ENCODE measurements at regions not wholly inside any gene's neighbourhood (a gene's known extent, or its start where the extent isn't known, plus 50 kb on each side); places are given as distances from the start of the nearest gene placed in this dataset.

- H3K14ac ChIP-seq (ENCODE audit: insufficient read depth, low read length): no peak overlapping the region
- H4K8ac ChIP-seq (replicated peaks; ENCODE audit: insufficient read length, low read depth, low read length): no peak overlapping the region
- no peak overlapping the region for H3K27ac ChIP-seq (ENCODE audit: insufficient read length, low read depth, low read length)
- H3K27me3 ChIP-seq (ENCODE audit: insufficient read depth, low read length): no peaks in the 10 kb centered on the region
- no peak for DNase-seq
- H2BK15ac ChIP-seq (ENCODE audit: low read depth, low read length): no peak overlapping the region
- no peak overlapping the region for H3K9ac ChIP-seq (ENCODE audit: extremely low read depth, insufficient read length, low read length)
- no peak overlapping the region for H2BK5ac ChIP-seq (ENCODE audit: insufficient read length, low read length)
- Mint-ChIP-seq H3K9me3 (no peaks in the 10 kb centered on the region), H3K27me3 (ENCODE audit: low read depth) (no peaks in the 10 kb centered on the region), H3K36me3 (ENCODE audit: insufficient read depth in 1 of 3, low read depth in 3 of 3) (no peaks in the 10 kb centered on the region), H3K4me3 (no peak overlapping the region), H3K4me1 (peaks cover 7% of the 10 kb centered on the region in 2 experiments), H3K27ac (no peak overlapping the region)
- peak overlapping the region; percentile 14 for H2AFZ ChIP-seq (ENCODE audit: low read length)
- H3K79me1 ChIP-seq (ENCODE audit: insufficient read depth, low read depth, low read length, poor library complexity, severe bottlenecking): no peaks in the 10 kb centered on the region
- no peak overlapping the region for H2BK120ac ChIP-seq (ENCODE audit: low read depth, low read length, poor library complexity, severe bottlenecking)
- no peaks in the 10 kb centered on the region for H4K20me1 ChIP-seq (ENCODE audit: control insufficient read depth, insufficient read depth, insufficient read length)
- H3K4me1 ChIP-seq (ENCODE audit: insufficient read depth, low read length): no peaks in the 10 kb centered on the region; the same call in 1 of the 2 replicates
- no peak overlapping the region for H2AK5ac ChIP-seq (ENCODE audit: insufficient read length, low read length)
- TF ChIP-seq, protein P1, sequence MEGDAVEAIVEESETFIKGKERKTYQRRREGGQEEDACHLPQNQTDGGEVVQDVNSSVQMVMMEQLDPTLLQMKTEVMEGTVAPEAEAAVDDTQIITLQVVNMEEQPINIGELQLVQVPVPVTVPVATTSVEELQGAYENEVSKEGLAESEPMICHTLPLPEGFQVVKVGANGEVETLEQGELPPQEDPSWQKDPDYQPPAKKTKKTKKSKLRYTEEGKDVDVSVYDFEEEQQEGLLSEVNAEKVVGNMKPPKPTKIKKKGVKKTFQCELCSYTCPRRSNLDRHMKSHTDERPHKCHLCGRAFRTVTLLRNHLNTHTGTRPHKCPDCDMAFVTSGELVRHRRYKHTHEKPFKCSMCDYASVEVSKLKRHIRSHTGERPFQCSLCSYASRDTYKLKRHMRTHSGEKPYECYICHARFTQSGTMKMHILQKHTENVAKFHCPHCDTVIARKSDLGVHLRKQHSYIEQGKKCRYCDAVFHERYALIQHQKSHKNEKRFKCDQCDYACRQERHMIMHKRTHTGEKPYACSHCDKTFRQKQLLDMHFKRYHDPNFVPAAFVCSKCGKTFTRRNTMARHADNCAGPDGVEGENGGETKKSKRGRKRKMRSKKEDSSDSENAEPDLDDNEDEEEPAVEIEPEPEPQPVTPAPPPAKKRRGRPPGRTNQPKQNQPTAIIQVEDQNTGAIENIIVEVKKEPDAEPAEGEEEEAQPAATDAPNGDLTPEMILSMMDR (conservative IDR thresholded peaks at IDR 0.05): no peak
- no peak overlapping the region for H3K18ac ChIP-seq (ENCODE audit: insufficient read length, low read depth, low read length)
- no peak overlapping the region for H2BK12ac ChIP-seq (ENCODE audit: insufficient read length, low read depth, low read length)
- H3K56ac ChIP-seq (ENCODE audit: insufficient read length, low read depth, low read length): no peak overlapping the region
- no peak overlapping the region for H2BK20ac ChIP-seq (ENCODE audit: low read depth, low read length, poor library complexity, severe bottlenecking)
- no peaks in the 10 kb centered on the region for H3K79me2 ChIP-seq (ENCODE audit: insufficient read depth, low read length)
- no peak overlapping the region for H3T11ph ChIP-seq (ENCODE audit: low read length)
- H3K4me2 ChIP-seq (ENCODE audit: insufficient read depth, insufficient read length, low read length): no peak overlapping the region
- H3K23ac ChIP-seq (ENCODE audit: insufficient read length, low read depth, low read length): no peak overlapping the region
- H3K23me2 ChIP-seq (ENCODE audit: insufficient read length, low read depth, low read length, poor library complexity, severe bottlenecking): no peaks in the 10 kb centered on the region
- no peak overlapping the region for H4K91ac ChIP-seq (ENCODE audit: insufficient read length, low read depth, low read length)
- no peak overlapping the region for H4K5ac ChIP-seq (ENCODE audit: insufficient read length, low read depth, low read length)
- no peak overlapping the region for H3K4ac ChIP-seq (ENCODE audit: low read depth, low read length)
- no CpG with 5 or more reads among the region's 2 CpGs for WGBS (ENCODE audit: extremely low coverage, insufficient read length, low lambda C conversion rate)
- H3K9me3 ChIP-seq (ENCODE audit: control insufficient read depth, low read depth, low read length): no peaks in the 10 kb centered on the region
These were observed 213.6 kb downstream of the OGFRL1 start for GRCh38 chr6:71502168-71502567.
